ENCODE measurements at regions not wholly inside any gene's neighbourhood (a gene's known extent, or its start where the extent isn't known, plus 50 kb on each side); places are given as distances from the start of the nearest gene placed in this dataset.

GRCh38 chr1:18001725-18002124, 105.9 kb upstream of the IGSF21 start:
- no peaks in the 10 kb centered on the region for H4K20me1 ChIP-seq (ENCODE audit: insufficient read depth)
- TF ChIP-seq ATF3 (IDR thresholded peaks at IDR 0.05) (no peak), ZFX (IDR thresholded peaks at IDR 0.05) (no peak), EGR1 (IDR thresholded peaks at IDR 0.05; ENCODE audit: low read depth) (no peak), MAX (IDR thresholded peaks at IDR 0.05) (no peak), REST (IDR thresholded peaks at IDR 0.05; ENCODE audit: low read depth) (no peak), FOSL1 (IDR thresholded peaks at IDR 0.05; ENCODE audit: low read depth) (no peak), ZBTB33 (IDR thresholded peaks at IDR 0.05; ENCODE audit: extremely low read depth, insufficient replicate concordance, low read length) (no peak), CEBPB (IDR thresholded peaks at IDR 0.05; ENCODE audit: low read depth) (no peak), SP1 (IDR thresholded peaks at IDR 0.05; ENCODE audit: low read depth) (no peak), RAD21 (IDR thresholded peaks at IDR 0.05; ENCODE audit: low read depth) (no peak)
- H3K4me3 ChIP-seq (replicated peaks in 1 of 2; ENCODE audit: low read depth in 1 of 2, low read length in 2 of 2): no peak overlapping the region
- DNase-seq (ENCODE audit: low read depth, low spot score) (no peak), ATAC-seq (no peak)
- no peak overlapping the region for H3K4me2 ChIP-seq (ENCODE audit: low read length)
- CTCF ChIA-PET: no interaction called here
- no peaks in the 10 kb centered on the region for H3K36me3 ChIP-seq (ENCODE audit: control insufficient read depth in 1 of 2, insufficient read depth in 2 of 2, low read length in 2 of 2)
- H3K9me3 ChIP-seq (ENCODE audit: control insufficient read depth in 1 of 2, insufficient read depth in 1 of 2, low read depth in 1 of 2, low read length in 2 of 2): no peaks in the 10 kb centered on the region
- no peaks in the 10 kb centered on the region for H3K9me2 ChIP-seq (ENCODE audit: insufficient read depth)
- POLR2A ChIA-PET: no interaction called here
- no peaks in the 10 kb centered on the region for H3K4me1 ChIP-seq (ENCODE audit: control insufficient read depth in 1 of 2, insufficient read depth in 2 of 2, low read length in 2 of 2)
- RAD21 ChIA-PET (ENCODE audit: low non-redundant PET in 1 of 2, low total read pairs in 2 of 2, uncharacterized antibody in 2 of 2, unreplicated experiment in 2 of 2): no interaction called here
- peaks cover 49% of the 10 kb centered on the region for H3K27me3 ChIP-seq (ENCODE audit: insufficient read depth, low read length)
- no peak overlapping the region for H2AFZ ChIP-seq (ENCODE audit: low read depth, low read length, poor library complexity, severe bottlenecking)
- H3K9ac ChIP-seq (ENCODE audit: low read length): no peak overlapping the region
- BruUV-seq (replicated peaks): no TSS peak
- intact Hi-C loops (cut with micrococcal nuclease): no loop called here
- H3K79me2 ChIP-seq (ENCODE audit: insufficient read depth, low read length): no peaks in the 10 kb centered on the region
- no peak overlapping the region for H3K27ac ChIP-seq (ENCODE audit: low read depth, low read length)

All from HCT116 (cell line).